ACC112 (cell line): ENCODE measurements at regions not wholly inside any gene's neighbourhood (a gene's known extent, or its start where the extent isn't known, plus 50 kb on each side); places are given as distances from the start of the nearest gene placed in this dataset.

Experiments
- H2AFZ ChIP-seq: fragments of 200-600 bp; sonication (generic); one replicate; pipeline ENCODE4 v1.6.0; 2017; ENCODE audit warnings: antibody characterized with exemption, low read length; ENCODE audit not compliant: unreplicated experiment
- H3K27ac ChIP-seq: fragments of 200-600 bp; sonication (generic); 2 replicates; pipeline ENCODE4 v1.5.1; 2014; ENCODE audit warnings: low read depth, mild to moderate bottlenecking, antibody characterized with exemption, low read length, moderate library complexity
- H3K27me3 ChIP-seq: fragments of 200-600 bp; sonication (generic); 2 replicates; pipeline ENCODE4 v1.6.1; 2014; ENCODE audit warnings: mild to moderate bottlenecking, antibody characterized with exemption, low read length, moderate library complexity, mixed read lengths; ENCODE audit not compliant: insufficient read depth
- H3K36me3 ChIP-seq: fragments of 200-600 bp; sonication (generic); 2 replicates; pipeline ENCODE4 v1.6.1; 2016; ENCODE audit warnings: mild to moderate bottlenecking, antibody characterized with exemption, low read length, moderate library complexity, mixed read lengths; ENCODE audit not compliant: insufficient read depth
- H3K4me1 ChIP-seq: fragments of 200-600 bp; sonication (generic); one replicate; pipeline ENCODE4 v1.6.1; 2016; ENCODE audit warnings: low read length, mixed read lengths; ENCODE audit not compliant: insufficient read depth, unreplicated experiment, control insufficient read depth
- H3K4me3 ChIP-seq: fragments of 200-600 bp; sonication (generic); 2 replicates; pipeline ENCODE4 v1.5.1; 2014; ENCODE audit warnings: mild to moderate bottlenecking, low read depth, low read length
- H3K79me2 ChIP-seq: fragments of 200-600 bp; sonication (generic); one replicate; pipeline ENCODE4 v1.6.0; 2016; ENCODE audit warnings: low read length; ENCODE audit not compliant: control insufficient read depth, unreplicated experiment, insufficient read depth

DNA sequence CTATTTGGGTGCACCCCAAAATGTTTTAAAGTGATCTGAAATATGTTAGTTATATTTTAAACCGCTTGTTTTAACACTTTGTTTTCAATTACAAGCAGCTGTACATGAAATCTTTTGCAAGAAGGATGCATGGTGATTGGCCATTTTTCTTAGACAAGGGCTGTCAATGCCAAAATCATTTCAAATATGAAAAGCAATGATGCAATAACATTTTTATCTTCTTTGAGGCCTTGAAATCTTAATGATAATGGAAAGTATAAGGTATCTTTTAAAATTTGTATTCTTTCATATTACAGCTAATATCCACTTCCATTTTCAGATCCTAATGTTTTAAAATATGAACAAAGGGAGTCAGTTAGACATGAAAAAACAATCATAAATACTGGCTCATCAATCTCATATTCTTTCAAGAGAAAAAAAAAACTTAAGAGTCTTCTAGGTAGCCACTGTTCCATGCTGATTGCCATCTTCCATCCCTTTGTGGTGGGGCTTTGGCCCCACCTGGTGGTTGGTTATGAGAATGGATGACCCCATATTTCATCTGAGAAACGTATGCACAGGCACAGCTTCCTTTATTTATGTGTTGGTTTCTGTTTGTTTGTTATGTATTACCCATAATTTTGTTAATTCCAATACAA is 330.3 kb upstream of the MIR17HG start:
- no peaks in the 10 kb centered on the region for H3K4me1 ChIP-seq
- H2AFZ ChIP-seq: peak overlapping the region; percentile 43
- H3K4me3 ChIP-seq: peak overlapping the region; percentile 20; the same call in 1 of the 2 replicates
- no peaks in the 10 kb centered on the region for H3K79me2 ChIP-seq
- 0 out of 2 replicates have a peak, but pooled peaks cover 10% of the 10 kb centered on the region for H3K27me3 ChIP-seq
- H3K36me3 ChIP-seq: no peaks in the 10 kb centered on the region
- no peak overlapping the region for H3K27ac ChIP-seq

GRCh38 chr13:91017669-91018053 is 329.8 kb upstream of the MIR17HG start:
- Histone ChIP-seq H3K36me3 (no peaks in the 10 kb centered on the region), H3K4me1 (no peaks in the 10 kb centered on the region), H3K27ac (no peak overlapping the region), H3K27me3 (0 out of 2 replicates have a peak, but pooled peaks cover 10% of the 10 kb centered on the region), H2AFZ (peak overlapping the region; percentile 43), H3K79me2 (no peaks in the 10 kb centered on the region), H3K4me3 (peak overlapping the region; percentile 20; the same call in 1 of the 2 replicates)

GRCh38 chr13:91020461-91021034 is 326.9 kb upstream of the MIR17HG start:
- Histone ChIP-seq H3K27ac (no peak overlapping the region), H3K79me2 (no peaks in the 10 kb centered on the region)

DNA sequence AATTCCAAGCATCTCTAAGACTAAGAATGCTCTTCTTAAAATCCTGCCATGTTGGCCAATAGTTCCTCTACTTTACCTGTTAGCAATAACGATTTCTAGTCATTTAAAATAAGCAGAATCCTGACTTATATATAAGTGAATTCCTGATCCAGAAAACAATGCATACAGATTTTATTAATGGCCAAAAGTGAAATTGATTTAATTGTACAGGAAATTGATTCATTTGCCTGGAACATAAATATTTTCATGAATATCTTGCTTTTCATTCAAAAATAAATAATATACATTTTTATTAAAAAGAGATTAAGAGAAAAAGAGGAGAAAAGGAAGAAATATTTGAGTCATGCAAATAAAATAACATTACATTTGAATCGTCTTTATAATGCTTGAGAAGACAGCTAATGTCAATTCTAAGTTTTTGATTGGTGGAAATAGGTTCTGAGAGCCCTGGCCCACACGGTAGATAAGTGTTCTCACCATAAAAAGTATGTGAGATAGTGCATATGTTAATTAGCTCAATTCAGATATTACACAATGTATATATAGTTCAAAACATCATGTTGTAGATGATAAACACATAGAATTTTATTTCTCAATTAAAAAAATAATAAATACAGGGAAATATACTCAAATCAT is 323.2 kb upstream of the MIR17HG start:
- Histone ChIP-seq H2AFZ (no peak overlapping the region), H3K79me2 (no peaks in the 10 kb centered on the region), H3K27ac (no peak overlapping the region), H3K4me3 (no peak overlapping the region), H3K4me1 (no peaks in the 10 kb centered on the region), H3K27me3 (peaks cover 15% of the 10 kb centered on the region; the same call in 1 of the 2 replicates), H3K36me3 (no peaks in the 10 kb centered on the region)

More at GRCh38 chr13:91020461-91021034, 326.9 kb upstream of the MIR17HG start:
- no peaks in the 10 kb centered on the region for H3K4me1 ChIP-seq
- 0 out of 2 replicates have a peak, but pooled peaks cover 10% of the 10 kb centered on the region for H3K27me3 ChIP-seq
- no peak overlapping the region for H2AFZ ChIP-seq
- no peak overlapping the region for H3K4me3 ChIP-seq
- H3K36me3 ChIP-seq: no peaks in the 10 kb centered on the region

- H3K79me2 ChIP-seq: no peaks in the 10 kb centered on the region
Measured at GRCh38 chr13:91025442-91025841, 322.0 kb upstream of the MIR17HG start.

GRCh38 chr13:91031508-91031907 is 316.0 kb upstream of the MIR17HG start:
- H3K4me3 ChIP-seq: no peak overlapping the region
- H3K36me3 ChIP-seq: no peaks in the 10 kb centered on the region
- no peaks in the 10 kb centered on the region for H3K79me2 ChIP-seq
- no peak overlapping the region for H3K27ac ChIP-seq
- peaks cover 18% of the 10 kb centered on the region; the same call in 1 of the 2 replicates for H3K27me3 ChIP-seq
- H3K4me1 ChIP-seq: no peaks in the 10 kb centered on the region
- H2AFZ ChIP-seq: no peak overlapping the region

More at GRCh38 chr13:91025442-91025841, 322.0 kb upstream of the MIR17HG start:
- Histone ChIP-seq H3K27ac (no peak overlapping the region), H3K4me1 (no peaks in the 10 kb centered on the region), H3K36me3 (no peaks in the 10 kb centered on the region), H2AFZ (no peak overlapping the region), H3K27me3 (peaks cover 19% of the 10 kb centered on the region; the same call in 1 of the 2 replicates), H3K4me3 (no peak overlapping the region)

DNA sequence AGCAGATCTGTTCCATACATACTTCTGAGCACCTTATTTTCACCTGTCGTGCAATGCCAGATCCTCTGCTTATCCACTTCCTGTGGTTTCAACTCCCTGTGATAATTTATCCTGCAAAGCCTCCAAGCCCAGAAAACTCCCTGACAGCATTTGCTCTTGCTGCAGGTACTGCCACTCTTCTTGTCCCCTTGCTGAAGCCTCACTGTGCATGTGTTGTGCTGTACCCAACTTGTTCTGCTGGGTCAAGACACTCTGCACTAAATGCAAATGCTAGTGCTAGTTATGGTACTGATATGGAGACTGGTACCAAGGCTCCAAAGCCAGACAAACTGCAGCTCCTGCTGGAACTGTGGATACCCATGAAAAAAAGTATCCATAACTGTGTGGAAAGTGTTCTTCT is 315.4 kb upstream of the MIR17HG start:
- Histone ChIP-seq H3K4me3 (no peak overlapping the region), H3K4me1 (no peaks in the 10 kb centered on the region), H2AFZ (no peak overlapping the region), H3K27me3 (peaks cover 18% of the 10 kb centered on the region; the same call in 1 of the 2 replicates), H3K36me3 (no peaks in the 10 kb centered on the region), H3K79me2 (no peaks in the 10 kb centered on the region), H3K27ac (no peak overlapping the region)

DNA sequence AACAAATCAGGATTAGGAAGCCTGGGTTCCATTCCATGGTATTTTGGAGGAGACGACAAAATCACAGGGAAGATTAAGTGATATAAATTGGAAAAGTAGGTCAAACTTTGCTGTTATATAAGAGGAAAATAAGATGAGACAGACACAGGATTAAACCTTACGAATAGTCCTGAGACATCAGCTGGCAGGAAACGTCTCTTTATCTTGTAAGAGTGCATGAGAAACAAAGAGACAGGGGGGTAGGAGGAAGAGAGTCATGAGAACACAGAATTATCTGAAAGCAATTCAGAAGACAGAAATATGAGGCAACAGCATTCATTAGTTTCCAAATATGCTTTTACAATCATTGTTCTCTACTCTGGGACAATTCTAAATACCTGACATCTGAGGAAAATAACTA is 310.6 kb upstream of the MIR17HG start:
- H3K4me1 ChIP-seq: no peaks in the 10 kb centered on the region
- no peak overlapping the region for H3K4me3 ChIP-seq
- H3K36me3 ChIP-seq: no peaks in the 10 kb centered on the region
- no peaks in the 10 kb centered on the region for H3K79me2 ChIP-seq
- no peak overlapping the region for H3K27ac ChIP-seq
- H2AFZ ChIP-seq: no peak overlapping the region
- H3K27me3 ChIP-seq: peaks cover 4% of the 10 kb centered on the region; the same call in 1 of the 2 replicates

- Histone ChIP-seq H3K4me1 (no peaks in the 10 kb centered on the region), H3K27ac (no peak overlapping the region), H3K27me3 (peaks cover 18% of the 10 kb centered on the region), H3K36me3 (no peaks in the 10 kb centered on the region), H2AFZ (no peak overlapping the region), H3K4me3 (no peak overlapping the region), H3K79me2 (no peaks in the 10 kb centered on the region)
Measured at GRCh38 chr13:91042870-91043269, 304.6 kb upstream of the MIR17HG start.

DNA sequence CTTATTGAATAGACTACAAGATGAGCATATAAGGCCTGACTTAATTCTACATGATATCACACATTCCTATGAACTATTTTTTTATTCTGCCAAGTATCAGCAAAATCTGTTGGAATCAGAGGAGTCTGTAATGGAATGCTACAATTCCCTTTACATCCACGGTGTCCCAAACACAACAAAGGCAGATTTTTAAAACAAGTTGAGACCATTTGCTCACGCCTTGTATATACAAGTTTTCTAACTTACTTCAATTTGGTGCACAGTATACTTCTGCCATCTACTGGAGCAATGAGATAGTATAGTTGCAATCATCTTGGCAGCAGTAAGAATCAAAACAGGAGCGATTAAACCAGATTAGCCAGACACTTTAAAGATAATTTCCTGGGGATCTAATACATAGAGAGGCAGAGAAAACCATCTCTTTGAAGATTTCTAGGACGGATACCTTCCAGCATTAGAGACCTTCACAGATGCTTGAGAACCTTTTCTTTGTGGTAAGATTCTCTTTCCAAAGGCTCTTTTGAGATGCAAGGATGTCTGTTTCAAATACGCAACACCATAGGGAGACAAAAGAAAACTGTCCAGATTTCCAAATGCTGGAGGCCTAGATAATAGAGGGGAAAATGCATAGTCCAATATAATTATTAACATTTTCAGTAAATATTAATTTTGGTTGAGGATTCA is 302.0 kb upstream of the MIR17HG start:
- no peak overlapping the region for H3K4me3 ChIP-seq
- H3K27me3 ChIP-seq: peaks cover 18% of the 10 kb centered on the region
- no peak overlapping the region for H2AFZ ChIP-seq
- H3K36me3 ChIP-seq: no peaks in the 10 kb centered on the region
- no peak overlapping the region for H3K27ac ChIP-seq
- no peaks in the 10 kb centered on the region for H3K79me2 ChIP-seq
- no peaks in the 10 kb centered on the region for H3K4me1 ChIP-seq
